22Rv1 (cell line): ENCODE measurements at regions not wholly inside any gene's neighbourhood (a gene's known extent, or its start where the extent isn't known, plus 50 kb on each side); places are given as distances from the start of the nearest gene placed in this dataset.
"Not testable (repeated sequence)": the region's sequence is repeated elsewhere in the genome, so short reads cannot be mapped to it uniquely, and the experiment has no call there.

Experiments used
- H3K27ac ChIP-seq: fragments of 450-650 bp; 2 replicates; pipeline ENCODE4 v1.5.1; 2017
- ZFX ChIP-seq: fragments of 450-650 bp; IDR thresholded peaks from 2 replicates; pipeline ENCODE4 v1.6.1; 2017; ENCODE audit warnings: antibody characterized with exemption, borderline replicate concordance
- TF ChIP-seq, protein P1 (sequence below): fragments of 450-650 bp; IDR thresholded peaks from 2 replicates; pipeline ENCODE4 v1.5.1; 2017; ENCODE audit warnings: mild to moderate bottlenecking

DNA sequence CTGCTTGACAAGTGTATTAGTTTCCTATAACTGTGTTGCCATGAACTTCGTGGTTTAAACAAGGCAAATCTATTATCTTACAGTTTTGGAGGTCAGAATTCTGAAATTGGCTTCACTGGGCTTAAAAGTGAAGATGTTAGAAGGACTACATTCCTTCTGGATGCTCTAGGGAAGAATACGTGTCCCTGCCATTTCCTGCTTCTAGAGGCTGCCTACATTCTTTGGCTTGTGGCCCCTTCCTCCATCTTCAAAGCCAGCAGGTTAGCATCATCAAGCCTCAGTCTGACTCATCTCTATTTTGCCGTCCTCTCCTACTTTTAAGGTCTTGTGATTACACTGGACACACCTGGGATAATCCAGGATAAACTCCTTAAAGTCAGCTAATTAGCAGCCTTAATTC is 327.7 kb downstream of the SATB1 start:
- TF ChIP-seq ZFX, result no peak
- TF ChIP-seq, protein P1, sequence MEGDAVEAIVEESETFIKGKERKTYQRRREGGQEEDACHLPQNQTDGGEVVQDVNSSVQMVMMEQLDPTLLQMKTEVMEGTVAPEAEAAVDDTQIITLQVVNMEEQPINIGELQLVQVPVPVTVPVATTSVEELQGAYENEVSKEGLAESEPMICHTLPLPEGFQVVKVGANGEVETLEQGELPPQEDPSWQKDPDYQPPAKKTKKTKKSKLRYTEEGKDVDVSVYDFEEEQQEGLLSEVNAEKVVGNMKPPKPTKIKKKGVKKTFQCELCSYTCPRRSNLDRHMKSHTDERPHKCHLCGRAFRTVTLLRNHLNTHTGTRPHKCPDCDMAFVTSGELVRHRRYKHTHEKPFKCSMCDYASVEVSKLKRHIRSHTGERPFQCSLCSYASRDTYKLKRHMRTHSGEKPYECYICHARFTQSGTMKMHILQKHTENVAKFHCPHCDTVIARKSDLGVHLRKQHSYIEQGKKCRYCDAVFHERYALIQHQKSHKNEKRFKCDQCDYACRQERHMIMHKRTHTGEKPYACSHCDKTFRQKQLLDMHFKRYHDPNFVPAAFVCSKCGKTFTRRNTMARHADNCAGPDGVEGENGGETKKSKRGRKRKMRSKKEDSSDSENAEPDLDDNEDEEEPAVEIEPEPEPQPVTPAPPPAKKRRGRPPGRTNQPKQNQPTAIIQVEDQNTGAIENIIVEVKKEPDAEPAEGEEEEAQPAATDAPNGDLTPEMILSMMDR, result no peak
- peak overlapping the region; percentile 87 for H3K27ac ChIP-seq

DNA sequence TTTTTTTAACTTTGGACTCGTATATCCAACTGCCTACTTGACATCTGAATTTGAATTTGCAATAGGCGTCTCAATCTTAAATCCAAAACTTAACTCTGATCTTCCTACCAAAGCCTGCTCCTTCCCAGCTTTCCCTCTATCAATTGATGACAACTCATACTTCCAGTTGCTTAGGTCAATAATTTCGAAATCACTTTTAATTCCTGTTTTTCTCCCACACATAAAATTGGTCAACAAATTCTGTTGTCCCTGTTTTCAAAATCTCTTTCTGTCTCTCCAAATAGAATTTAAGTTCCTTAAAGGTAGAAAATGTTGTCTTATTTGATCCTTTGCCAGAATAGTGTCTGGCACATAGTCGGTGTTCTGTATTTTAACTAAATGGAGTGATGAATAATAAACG is 332.4 kb downstream of the SATB1 start:
- no peak for TF ChIP-seq ZFX
- TF ChIP-seq, protein P1, result no peak
- H3K27ac ChIP-seq, result no peak overlapping the region

DNA sequence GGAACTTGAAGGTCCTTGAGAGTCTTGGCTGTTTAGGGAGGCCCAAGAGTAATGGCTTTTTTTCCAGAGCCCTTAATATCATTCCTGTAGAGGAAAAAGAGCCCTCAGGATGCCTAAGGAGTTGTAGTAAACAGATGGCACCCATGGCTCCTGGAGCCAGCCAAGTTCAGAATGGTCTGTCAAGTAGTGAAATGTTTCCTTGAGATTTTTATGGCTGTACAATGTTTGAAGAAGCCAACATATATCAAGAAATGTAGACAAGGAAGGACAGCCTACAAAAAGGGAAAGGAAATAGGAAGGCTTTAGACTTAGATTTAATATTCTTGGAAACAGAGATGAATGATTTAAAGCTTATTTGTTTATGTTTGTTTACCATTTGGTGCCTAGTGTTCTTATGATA is 334.8 kb downstream of the SATB1 start:
- H3K27ac ChIP-seq, result no peak overlapping the region
- TF ChIP-seq ZFX, result no peak
- TF ChIP-seq, protein P1, result no peak

DNA sequence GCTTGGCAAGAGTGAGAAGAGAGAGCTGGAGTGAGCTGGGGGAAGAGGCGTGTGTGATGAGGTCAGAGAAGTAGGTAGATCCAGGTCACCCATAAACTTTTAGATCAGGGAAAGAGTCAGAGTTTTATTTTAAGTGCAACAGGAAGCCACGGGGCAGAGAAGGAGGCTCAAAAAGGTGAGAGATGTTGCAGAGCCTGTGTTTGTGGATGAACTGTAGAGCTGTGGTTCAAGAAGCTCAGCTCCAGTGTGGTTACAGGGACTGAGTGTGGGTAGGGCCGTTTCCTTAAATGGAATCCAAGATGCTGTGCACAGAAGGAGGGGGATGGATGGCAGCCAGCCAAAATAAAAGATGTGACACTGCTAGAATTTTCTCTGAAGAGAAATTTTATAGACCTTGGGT is 337.2 kb downstream of the SATB1 start:
- no peak overlapping the region for H3K27ac ChIP-seq
- TF ChIP-seq ZFX, result no peak
- TF ChIP-seq, protein P1, result no peak

DNA sequence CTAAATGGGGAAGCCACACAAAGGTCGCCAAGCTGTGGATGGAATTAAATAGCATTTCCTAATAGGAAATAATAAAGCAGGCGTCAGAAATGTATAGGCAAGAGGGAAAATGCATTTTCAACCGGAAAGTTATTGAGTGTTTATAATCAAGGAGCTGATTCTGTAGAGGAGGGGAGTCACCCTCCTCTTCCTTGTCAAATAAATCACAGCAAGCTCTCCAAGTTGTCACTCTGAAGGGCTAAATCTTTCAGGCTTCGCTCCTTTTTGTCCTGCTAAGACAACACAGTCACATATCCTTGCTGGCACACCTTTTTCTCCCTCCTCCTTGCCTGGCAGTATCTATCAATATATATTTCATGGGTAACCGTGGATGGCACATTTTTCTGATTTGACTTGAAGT is 338.4 kb downstream of the SATB1 start:
- TF ChIP-seq, protein P1, result no peak
- no peak for TF ChIP-seq ZFX
- no peak overlapping the region for H3K27ac ChIP-seq

DNA sequence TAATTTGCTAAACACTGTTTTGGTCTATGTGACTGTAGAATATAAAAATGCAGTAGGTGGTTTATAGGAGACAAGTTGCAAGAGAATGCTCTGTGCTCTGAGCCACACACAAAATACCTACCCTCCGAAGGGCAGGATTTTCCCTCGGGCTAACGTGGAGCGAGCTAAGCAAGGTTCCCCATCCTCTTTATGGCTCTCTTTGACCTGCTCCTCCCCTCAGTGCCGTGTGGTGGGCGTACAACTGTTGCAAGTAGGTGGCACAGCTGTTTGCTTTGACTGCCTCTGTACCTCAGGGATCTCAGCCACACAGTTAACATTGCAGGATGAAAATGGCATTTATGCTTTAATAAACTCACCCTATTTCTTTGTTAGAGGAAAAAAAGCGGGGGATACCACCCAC is 339.1 kb downstream of the SATB1 start:
- no peak overlapping the region for H3K27ac ChIP-seq
- TF ChIP-seq, protein P1, result no peak
- TF ChIP-seq ZFX, result no peak

DNA sequence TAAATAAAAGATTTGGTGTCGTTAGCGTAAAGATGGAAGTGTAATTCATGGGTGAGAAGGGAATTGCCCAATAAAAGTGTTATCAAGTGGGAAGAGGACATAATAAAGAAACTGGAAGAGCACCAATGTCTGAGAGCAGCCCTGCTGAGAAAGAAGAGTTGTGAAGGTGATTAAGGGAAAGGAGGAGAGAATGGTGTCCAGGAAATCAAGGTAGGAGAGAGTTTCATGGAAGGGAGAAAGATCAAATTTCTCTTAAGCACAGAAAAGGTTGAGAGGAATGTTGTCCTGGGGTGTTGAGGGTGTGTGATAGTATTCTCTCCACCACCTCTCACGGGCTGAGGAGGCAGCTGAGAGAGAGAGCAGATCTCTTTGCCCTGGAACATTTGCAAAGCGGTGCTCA is 339.7 kb downstream of the SATB1 start:
- TF ChIP-seq, protein P1, result no peak
- no peak for TF ChIP-seq ZFX
- no peak overlapping the region for H3K27ac ChIP-seq

DNA sequence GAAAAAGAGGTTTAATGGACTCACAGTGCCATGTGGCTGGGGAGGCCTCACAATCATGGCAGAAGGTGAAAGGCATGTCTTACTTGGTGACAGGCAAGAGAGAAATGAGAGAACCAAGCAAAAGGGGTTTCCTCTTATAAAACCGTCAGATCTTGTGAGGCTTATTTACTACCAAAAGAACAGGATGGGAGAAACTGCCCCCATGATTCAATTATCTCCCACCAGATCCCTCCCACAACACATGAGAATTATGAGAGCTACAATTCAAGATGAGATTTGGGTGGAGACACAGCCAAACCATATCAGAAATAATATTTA is 340.8 kb upstream of the TBC1D5 start:
- H3K27ac ChIP-seq, result not testable (repeated sequence)
